ENCODE measurements at regions not wholly inside any gene's neighbourhood (a gene's known extent, or its start where the extent isn't known, plus 50 kb on each side); places are given as distances from the start of the nearest gene placed in this dataset.

- no peak overlapping the region for H3K4me3 ChIP-seq (ENCODE audit: control extremely low read depth in 1 of 5, extremely low read depth in 1 of 5, insufficient read depth in 1 of 5, low read depth in 2 of 5, low read length in 4 of 5)
- H3K9me3 ChIP-seq (ENCODE audit: control extremely low read depth in 1 of 3, control insufficient read depth in 2 of 3, insufficient read depth in 1 of 3, low read length in 2 of 3) = peaks cover 0 to 1% (median 0%) of the 10 kb centered on the region in 3 donors
- H3K36me3 ChIP-seq (replicated peaks in 1 of 2; ENCODE audit: control extremely low read depth in 1 of 2, control insufficient read depth in 1 of 2, extremely low read depth in 1 of 2, insufficient read depth in 2 of 2, low read length in 1 of 2) = no peaks in the 10 kb centered on the region
- no peaks in the 10 kb centered on the region for H3K27me3 ChIP-seq (replicated peaks in 1 of 4; ENCODE audit: control extremely low read depth in 1 of 4, control insufficient read depth in 3 of 4, insufficient read depth in 4 of 4, low read length in 3 of 4)
- ChIA-PET POLR2A (no interaction called here), CTCF (no interaction called here)
- H3K9ac ChIP-seq (ENCODE audit: low read length) = no peak overlapping the region
- Mint-ChIP-seq H3K4me3 (no peak overlapping the region), H3K9me3 (ENCODE audit: insufficient read depth) (no peaks in the 10 kb centered on the region), H3K4me1 (no peaks in the 10 kb centered on the region), H3K27ac (no peak overlapping the region), H3K27me3 (no peaks in the 10 kb centered on the region)
- intact Hi-C loops (cut with micrococcal nuclease) = no loop called here
- TF ChIP-seq, protein P1, sequence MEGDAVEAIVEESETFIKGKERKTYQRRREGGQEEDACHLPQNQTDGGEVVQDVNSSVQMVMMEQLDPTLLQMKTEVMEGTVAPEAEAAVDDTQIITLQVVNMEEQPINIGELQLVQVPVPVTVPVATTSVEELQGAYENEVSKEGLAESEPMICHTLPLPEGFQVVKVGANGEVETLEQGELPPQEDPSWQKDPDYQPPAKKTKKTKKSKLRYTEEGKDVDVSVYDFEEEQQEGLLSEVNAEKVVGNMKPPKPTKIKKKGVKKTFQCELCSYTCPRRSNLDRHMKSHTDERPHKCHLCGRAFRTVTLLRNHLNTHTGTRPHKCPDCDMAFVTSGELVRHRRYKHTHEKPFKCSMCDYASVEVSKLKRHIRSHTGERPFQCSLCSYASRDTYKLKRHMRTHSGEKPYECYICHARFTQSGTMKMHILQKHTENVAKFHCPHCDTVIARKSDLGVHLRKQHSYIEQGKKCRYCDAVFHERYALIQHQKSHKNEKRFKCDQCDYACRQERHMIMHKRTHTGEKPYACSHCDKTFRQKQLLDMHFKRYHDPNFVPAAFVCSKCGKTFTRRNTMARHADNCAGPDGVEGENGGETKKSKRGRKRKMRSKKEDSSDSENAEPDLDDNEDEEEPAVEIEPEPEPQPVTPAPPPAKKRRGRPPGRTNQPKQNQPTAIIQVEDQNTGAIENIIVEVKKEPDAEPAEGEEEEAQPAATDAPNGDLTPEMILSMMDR (IDR thresholded peaks at IDR 0.05) = no peak
- TF ChIP-seq EZH2 (IDR thresholded peaks at IDR 0.05; ENCODE audit: borderline replicate concordance, insufficient read depth, low read depth, low read length, poor library complexity, severe bottlenecking) = no peak
- DNase-seq (no peak), ATAC-seq (ENCODE audit: low read depth) (no peak)
- no peaks in the 10 kb centered on the region for H4K20me1 ChIP-seq (ENCODE audit: control insufficient read depth, insufficient read depth, low read length, poor library complexity, severe bottlenecking)
- no peaks in the 10 kb centered on the region for H3K79me2 ChIP-seq (ENCODE audit: control insufficient read depth, insufficient read depth, low read length)
- peaks cover 4 to 12% of the 10 kb centered on the region in 2 donors for H3K4me1 ChIP-seq (ENCODE audit: control insufficient read depth in 2 of 2, insufficient read depth in 2 of 2, low read length in 2 of 2)
- WGBS (ENCODE audit: insufficient coverage) = no CpG with 5 or more reads among the region's 5 CpGs
- no peak overlapping the region for H3K4me2 ChIP-seq (replicated peaks; ENCODE audit: low read depth, low read length, poor library complexity, severe bottlenecking)
- no peak overlapping the region for H2AFZ ChIP-seq (ENCODE audit: insufficient read depth, low read depth, low read length, poor library complexity, severe bottlenecking)
- H3K27ac ChIP-seq (ENCODE audit: low read length in 2 of 2) = no peak overlapping the region
These were observed 558.5 kb downstream of the LRRIQ3 start for GRCh38 chr1:73639494-73639893.

GRCh38 chr1:73637264-73637663, 560.7 kb downstream of the LRRIQ3 start:
- Mint-ChIP-seq H3K27me3 (no peaks in the 10 kb centered on the region), H3K4me3 (no peak overlapping the region), H3K9me3 (ENCODE audit: insufficient read depth) (no peaks in the 10 kb centered on the region), H3K4me1 (no peaks in the 10 kb centered on the region), H3K27ac (no peak overlapping the region)
- H3K4me2 ChIP-seq (replicated peaks; ENCODE audit: low read depth, low read length, poor library complexity, severe bottlenecking) = no peak overlapping the region
- H3K9ac ChIP-seq (ENCODE audit: low read length) = no peak overlapping the region
- H3K9me3 ChIP-seq (ENCODE audit: control extremely low read depth in 1 of 3, control insufficient read depth in 2 of 3, insufficient read depth in 1 of 3, low read length in 2 of 3) = peaks cover 0 to 1% (median 0%) of the 10 kb centered on the region in 3 donors
- H4K20me1 ChIP-seq (ENCODE audit: control insufficient read depth, insufficient read depth, low read length, poor library complexity, severe bottlenecking) = no peaks in the 10 kb centered on the region
- WGBS (ENCODE audit: insufficient coverage) = 33% methylated on average over 2 of the region's 2 CpGs
- H3K4me1 ChIP-seq (ENCODE audit: control insufficient read depth in 2 of 2, insufficient read depth in 2 of 2, low read length in 2 of 2) = peaks cover 4 to 12% of the 10 kb centered on the region in 2 donors
- no peak overlapping the region for H3K4me3 ChIP-seq (ENCODE audit: control extremely low read depth in 1 of 5, extremely low read depth in 1 of 5, insufficient read depth in 1 of 5, low read depth in 2 of 5, low read length in 4 of 5)
- ChIA-PET CTCF (no interaction called here), POLR2A (no interaction called here)
- H3K79me2 ChIP-seq (ENCODE audit: control insufficient read depth, insufficient read depth, low read length) = no peaks in the 10 kb centered on the region
- no peaks in the 10 kb centered on the region for H3K27me3 ChIP-seq (replicated peaks in 1 of 4; ENCODE audit: control extremely low read depth in 1 of 4, control insufficient read depth in 3 of 4, insufficient read depth in 4 of 4, low read length in 3 of 4)
- intact Hi-C loops (cut with micrococcal nuclease) = no loop called here
- peak overlapping the region; percentile 43 for H2AFZ ChIP-seq (ENCODE audit: insufficient read depth, low read depth, low read length, poor library complexity, severe bottlenecking)
- no peak for ATAC-seq (ENCODE audit: low read depth)
- H3K36me3 ChIP-seq (replicated peaks in 1 of 2; ENCODE audit: control extremely low read depth in 1 of 2, control insufficient read depth in 1 of 2, extremely low read depth in 1 of 2, insufficient read depth in 2 of 2, low read length in 1 of 2) = no peaks in the 10 kb centered on the region
- TF ChIP-seq EZH2 (IDR thresholded peaks at IDR 0.05; ENCODE audit: borderline replicate concordance, insufficient read depth, low read depth, low read length, poor library complexity, severe bottlenecking) = no peak
- H3K27ac ChIP-seq (ENCODE audit: low read length in 2 of 2) = peak overlapping the region; percentile 57 to 63
- peak; percentile 47 for DNase-seq

All from B cell (primary cell).